ENCODE measurements at regions not wholly inside any gene's neighbourhood (a gene's known extent, or its start where the extent isn't known, plus 50 kb on each side); places are given as distances from the start of the nearest gene placed in this dataset.
"Not testable (repeated sequence)": the region's sequence is repeated elsewhere in the genome, so short reads cannot be mapped to it uniquely, and the experiment has no call there.

DNA sequence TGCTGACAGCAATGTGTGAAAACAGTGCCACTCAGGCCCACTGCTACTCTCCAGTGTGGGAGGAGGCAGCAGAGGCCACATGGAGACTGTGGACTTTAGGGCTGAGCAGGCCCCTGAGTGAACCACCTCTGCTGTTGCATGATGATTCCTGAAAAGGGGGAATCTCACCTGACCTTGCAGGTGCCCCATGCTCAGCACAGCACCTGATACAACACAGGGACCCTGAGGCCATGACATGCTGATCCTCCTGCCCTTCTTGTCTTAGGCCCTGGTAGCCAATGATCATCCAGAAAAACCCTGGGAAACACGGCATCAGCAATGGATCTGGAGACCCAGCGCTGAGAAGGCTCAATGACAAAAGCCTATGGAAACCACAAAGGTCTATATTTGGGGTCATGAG, 446.8 kb upstream of the MYT1L start:
- Mint-ChIP-seq H3K4me1 (ENCODE audit: unreplicated experiment) (no peaks in the 10 kb centered on the region), H3K4me3 (ENCODE audit: unreplicated experiment) (no peak overlapping the region), H3K27ac (ENCODE audit: unreplicated experiment) (no peak overlapping the region), H3K36me3 (ENCODE audit: low read depth, unreplicated experiment) (peaks cover 8% of the 10 kb centered on the region), H3K27me3 (ENCODE audit: unreplicated experiment) (peaks cover 10% of the 10 kb centered on the region), H3K9me3 (ENCODE audit: unreplicated experiment) (peaks cover 4% of the 10 kb centered on the region)
- TF ChIP-seq, protein P1, sequence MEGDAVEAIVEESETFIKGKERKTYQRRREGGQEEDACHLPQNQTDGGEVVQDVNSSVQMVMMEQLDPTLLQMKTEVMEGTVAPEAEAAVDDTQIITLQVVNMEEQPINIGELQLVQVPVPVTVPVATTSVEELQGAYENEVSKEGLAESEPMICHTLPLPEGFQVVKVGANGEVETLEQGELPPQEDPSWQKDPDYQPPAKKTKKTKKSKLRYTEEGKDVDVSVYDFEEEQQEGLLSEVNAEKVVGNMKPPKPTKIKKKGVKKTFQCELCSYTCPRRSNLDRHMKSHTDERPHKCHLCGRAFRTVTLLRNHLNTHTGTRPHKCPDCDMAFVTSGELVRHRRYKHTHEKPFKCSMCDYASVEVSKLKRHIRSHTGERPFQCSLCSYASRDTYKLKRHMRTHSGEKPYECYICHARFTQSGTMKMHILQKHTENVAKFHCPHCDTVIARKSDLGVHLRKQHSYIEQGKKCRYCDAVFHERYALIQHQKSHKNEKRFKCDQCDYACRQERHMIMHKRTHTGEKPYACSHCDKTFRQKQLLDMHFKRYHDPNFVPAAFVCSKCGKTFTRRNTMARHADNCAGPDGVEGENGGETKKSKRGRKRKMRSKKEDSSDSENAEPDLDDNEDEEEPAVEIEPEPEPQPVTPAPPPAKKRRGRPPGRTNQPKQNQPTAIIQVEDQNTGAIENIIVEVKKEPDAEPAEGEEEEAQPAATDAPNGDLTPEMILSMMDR (IDR thresholded peaks at IDR 0.05; ENCODE audit: unreplicated experiment) = no peak
- DNase-seq (ENCODE audit: low spot score) = no peak

DNA sequence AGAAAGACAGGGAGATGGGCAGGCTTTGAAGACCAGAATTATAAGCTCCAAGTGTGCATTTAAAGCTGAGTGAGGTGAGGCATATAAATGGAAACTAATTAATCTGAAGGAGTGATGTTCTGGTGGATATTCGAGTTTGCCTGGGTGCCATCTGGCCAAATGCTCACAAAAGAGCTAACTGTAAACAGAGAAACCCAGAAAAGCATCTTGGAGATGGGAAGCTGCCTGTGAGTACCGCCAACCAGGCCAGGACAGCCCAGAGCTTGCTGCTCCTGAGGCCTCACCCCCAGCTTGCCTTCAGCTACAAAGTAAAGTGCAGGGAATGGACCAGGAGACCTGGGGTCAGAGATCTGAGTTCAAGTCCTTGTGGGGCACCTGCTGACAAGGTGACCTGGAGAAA, 446.1 kb upstream of the MYT1L start:
- peaks cover 8% of the 10 kb centered on the region for H3K27me3 Mint-ChIP-seq (ENCODE audit: unreplicated experiment)
- TF ChIP-seq, protein P1 (IDR thresholded peaks at IDR 0.05; ENCODE audit: unreplicated experiment) = no peak
- no peak for DNase-seq (ENCODE audit: low spot score)
- peaks cover 4% of the 10 kb centered on the region for H3K9me3 Mint-ChIP-seq (ENCODE audit: unreplicated experiment)
- H3K27ac Mint-ChIP-seq (ENCODE audit: unreplicated experiment) = no peak overlapping the region
- H3K36me3 Mint-ChIP-seq (ENCODE audit: low read depth, unreplicated experiment) = peaks cover 8% of the 10 kb centered on the region
- H3K4me1 Mint-ChIP-seq (ENCODE audit: unreplicated experiment) = peaks cover 6% of the 10 kb centered on the region
- H3K4me3 Mint-ChIP-seq (ENCODE audit: unreplicated experiment) = no peak overlapping the region

DNA sequence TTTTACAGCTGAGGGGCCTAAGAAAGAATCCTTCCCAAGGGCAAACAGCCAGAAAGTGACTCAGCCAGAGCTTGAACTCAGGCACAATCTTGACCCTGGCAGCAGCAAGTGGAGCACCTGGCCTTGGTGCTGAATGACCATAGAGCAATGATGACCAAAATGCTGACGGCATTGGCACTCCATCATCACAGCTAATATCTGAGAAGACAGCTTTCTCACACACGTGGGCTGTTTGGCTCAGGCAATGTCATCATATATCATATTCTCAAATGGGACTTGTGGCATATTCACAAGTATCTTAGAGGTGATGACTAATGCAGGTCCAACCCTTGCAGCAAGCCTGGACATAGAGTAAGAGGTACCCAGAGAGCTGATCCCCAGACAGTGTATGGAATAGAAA, 443.9 kb upstream of the MYT1L start:
- Mint-ChIP-seq H3K9me3 (ENCODE audit: unreplicated experiment) (peaks cover 4% of the 10 kb centered on the region), H3K36me3 (ENCODE audit: low read depth, unreplicated experiment) (no peaks in the 10 kb centered on the region), H3K27ac (ENCODE audit: unreplicated experiment) (no peak overlapping the region), H3K4me3 (ENCODE audit: unreplicated experiment) (no peak overlapping the region), H3K4me1 (ENCODE audit: unreplicated experiment) (peaks cover 7% of the 10 kb centered on the region), H3K27me3 (ENCODE audit: unreplicated experiment) (peaks cover 7% of the 10 kb centered on the region)
- DNase-seq (ENCODE audit: low spot score) = no peak
- TF ChIP-seq, protein P1 (IDR thresholded peaks at IDR 0.05; ENCODE audit: unreplicated experiment) = no peak

DNA sequence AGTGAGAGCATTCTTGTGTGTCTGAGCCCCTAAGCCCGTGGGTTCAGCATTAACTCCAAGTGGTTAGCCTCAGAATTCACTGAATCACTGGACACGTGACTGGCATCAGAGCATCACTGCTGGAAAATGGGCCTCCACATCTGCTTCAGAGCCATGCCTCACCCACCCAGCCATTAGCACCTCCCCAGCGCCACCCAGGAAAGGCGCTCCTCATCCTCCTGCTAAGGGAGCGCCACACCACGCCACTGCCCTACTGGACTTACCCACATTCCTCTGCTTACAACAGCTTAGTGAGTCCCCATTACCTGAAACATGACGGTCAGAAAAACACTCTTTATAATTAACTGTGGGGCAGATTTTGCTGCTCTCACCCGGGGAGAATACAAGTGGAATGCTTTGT, 442.6 kb upstream of the MYT1L start:
- Mint-ChIP-seq H3K4me3 (ENCODE audit: unreplicated experiment) (no peak overlapping the region), H3K27ac (ENCODE audit: unreplicated experiment) (no peak overlapping the region), H3K4me1 (ENCODE audit: unreplicated experiment) (peaks cover 7% of the 10 kb centered on the region), H3K27me3 (ENCODE audit: unreplicated experiment) (peaks cover 1% of the 10 kb centered on the region), H3K9me3 (ENCODE audit: unreplicated experiment) (peaks cover 4% of the 10 kb centered on the region), H3K36me3 (ENCODE audit: low read depth, unreplicated experiment) (no peaks in the 10 kb centered on the region)
- DNase-seq (ENCODE audit: low spot score) = no peak
- TF ChIP-seq, protein P1 (IDR thresholded peaks at IDR 0.05; ENCODE audit: unreplicated experiment) = no peak

DNA sequence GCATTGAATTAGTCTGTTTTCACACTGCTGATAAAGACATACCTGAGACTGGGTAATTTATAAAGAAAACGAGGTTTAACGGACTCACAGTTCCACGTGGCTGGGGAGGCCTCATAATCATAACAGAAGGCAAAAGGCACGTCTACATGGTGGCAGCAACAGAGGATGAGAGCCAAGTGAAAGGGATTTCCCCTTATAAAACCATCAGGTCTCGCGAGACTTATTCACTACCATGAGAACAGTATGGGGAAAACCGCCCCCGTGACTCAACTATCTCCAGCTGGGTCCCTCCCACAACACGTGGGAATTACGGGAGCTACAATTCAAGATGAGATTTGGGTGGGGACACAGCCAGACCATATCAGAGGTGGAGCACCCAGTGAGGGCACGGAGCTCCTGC, 442.0 kb upstream of the MYT1L start:
- H3K36me3 Mint-ChIP-seq (ENCODE audit: low read depth, unreplicated experiment); H3K4me1 Mint-ChIP-seq (ENCODE audit: unreplicated experiment); H3K27me3 Mint-ChIP-seq (ENCODE audit: unreplicated experiment); H3K27ac Mint-ChIP-seq (ENCODE audit: unreplicated experiment); H3K4me3 Mint-ChIP-seq (ENCODE audit: unreplicated experiment); H3K9me3 Mint-ChIP-seq (ENCODE audit: unreplicated experiment); DNase-seq (ENCODE audit: low spot score): not testable (repeated sequence)

All from endothelial cell (in vitro differentiated cells).